Muscle of leg (tissue), 3 donors: ENCODE measurements at regions not wholly inside any gene's neighbourhood (a gene's known extent, or its start where the extent isn't known, plus 50 kb on each side); places are given as distances from the start of the nearest gene placed in this dataset.
A peak's percentile ranks its signal among the peaks of the same experiment; 100 is the strongest.
"Not testable (repeated sequence)": the region's sequence is repeated elsewhere in the genome, so short reads cannot be mapped to it uniquely, and the experiment has no call there.

Experiments used
- DNase-seq: peaks from one replicate; pipeline ENCODE4 v3.0.0; 2013
- H3K27ac ChIP-seq: one replicate; pipeline ENCODE4 v1.5.1; 2013; ENCODE audit warnings: mild to moderate bottlenecking, low read length, control low read depth
- H3K27me3 ChIP-seq: one replicate; pipeline ENCODE4 v1.6.1; 2013; ENCODE audit warnings: low read length; ENCODE audit not compliant: control insufficient read depth, insufficient read depth
- H3K36me3 ChIP-seq: one replicate; pipeline ENCODE4 v1.6.1; 2013; ENCODE audit warnings: low read length; ENCODE audit not compliant: control insufficient read depth, insufficient read depth
- H3K4me1 ChIP-seq: one replicate; pipeline ENCODE4 v1.6.1; 2013; ENCODE audit warnings: low read length; ENCODE audit not compliant: control insufficient read depth, insufficient read depth
- H3K4me3 ChIP-seq: one replicate; pipeline ENCODE4 v1.5.1; 2013; ENCODE audit warnings: low read length, control low read depth
- H3K9me3 ChIP-seq: replicated peaks from 2 replicates; pipeline ENCODE4 v1.6.1; 2013; ENCODE audit warnings: low read depth, low read length; ENCODE audit not compliant: control insufficient read depth
- WGBS: methylation state at CpG from one replicate; pipeline ENCODE4 v1.1.5; 2013; ENCODE audit warnings: missing lambda C conversion rate; ENCODE audit not compliant: insufficient coverage; 5-methylcytosine and 5-hydroxymethylcytosine counted together

GRCh38 chr14:23719225-23719985, 83.2 kb downstream of the DHRS2 start:
- Histone ChIP-seq H3K4me1 (no peaks in the 10 kb centered on the region), H3K4me3 (no peak overlapping the region), H3K27me3 (no peaks in the 10 kb centered on the region), H3K9me3 (no peaks in the 10 kb centered on the region), H3K36me3 (no peaks in the 10 kb centered on the region), H3K27ac (no peak overlapping the region)
- 80% methylated on average over 6 of the region's 10 CpGs for WGBS
- no peak for DNase-seq

- Histone ChIP-seq H3K4me1 (no peaks in the 10 kb centered on the region), H3K4me3 (no peak overlapping the region)
These were observed 86.5 kb downstream of the DHRS2 start for GRCh38 chr14:23722675-23723074.

GRCh38 chr14:23723911-23724310, 87.7 kb downstream of the DHRS2 start:
- Histone ChIP-seq H3K27ac (no peak overlapping the region), H3K36me3 (no peaks in the 10 kb centered on the region), H3K9me3 (no peaks in the 10 kb centered on the region), H3K27me3 (no peaks in the 10 kb centered on the region), H3K4me3 (no peak overlapping the region), H3K4me1 (no peaks in the 10 kb centered on the region)
- WGBS, result no CpG with 5 or more reads among the region's 3 CpGs
- no peak for DNase-seq

More at GRCh38 chr14:23722675-23723074, 86.5 kb downstream of the DHRS2 start:
- H3K9me3 ChIP-seq, result no peaks in the 10 kb centered on the region
- WGBS, result no CpG with 5 or more reads among the region's 1 CpG
- H3K27ac ChIP-seq, result no peak overlapping the region
- H3K27me3 ChIP-seq, result no peaks in the 10 kb centered on the region
- DNase-seq, result no peak
- no peaks in the 10 kb centered on the region for H3K36me3 ChIP-seq

GRCh38 chr14:23725528-23725927, 89.4 kb downstream of the DHRS2 start:
- no peak for DNase-seq
- H3K4me1 ChIP-seq, result no peaks in the 10 kb centered on the region
- H3K4me3 ChIP-seq, result no peak overlapping the region
- H3K36me3 ChIP-seq, result no peaks in the 10 kb centered on the region
- H3K27ac ChIP-seq, result no peak overlapping the region
- WGBS, result 65% methylated on average over 2 of the region's 3 CpGs
- no peaks in the 10 kb centered on the region for H3K9me3 ChIP-seq
- H3K27me3 ChIP-seq, result no peaks in the 10 kb centered on the region

GRCh38 chr14:23725980-23726710, 90.0 kb downstream of the DHRS2 start:
- no peak for DNase-seq
- Histone ChIP-seq H3K27ac (no peak overlapping the region), H3K4me1 (no peaks in the 10 kb centered on the region), H3K9me3 (no peaks in the 10 kb centered on the region), H3K36me3 (no peaks in the 10 kb centered on the region), H3K27me3 (no peaks in the 10 kb centered on the region), H3K4me3 (no peak overlapping the region)
- WGBS, result 69% methylated on average over 9 of the region's 16 CpGs

- Histone ChIP-seq H3K27me3 (no peaks in the 10 kb centered on the region), H3K4me3 (no peak overlapping the region), H3K27ac (no peak overlapping the region), H3K4me1 (no peaks in the 10 kb centered on the region), H3K36me3 (no peaks in the 10 kb centered on the region), H3K9me3 (no peaks in the 10 kb centered on the region)
- WGBS, result 68% methylated on average over 2 of the region's 5 CpGs
- peak; percentile 10 for DNase-seq
These were observed 91.6 kb downstream of the DHRS2 start for GRCh38 chr14:23727566-23728335.

- no peak overlapping the region for H3K27ac ChIP-seq
These were observed 92.6 kb downstream of the DHRS2 start for GRCh38 chr14:23728791-23729190.

GRCh38 chr14:23729720-23730387, 93.7 kb downstream of the DHRS2 start:
- no peaks in the 10 kb centered on the region for H3K27me3 ChIP-seq
- H3K9me3 ChIP-seq, result no peaks in the 10 kb centered on the region
- WGBS, result 64% methylated on average over 7 of the region's 8 CpGs
- H3K4me3 ChIP-seq, result no peak overlapping the region
- no peak for DNase-seq
- no peaks in the 10 kb centered on the region for H3K36me3 ChIP-seq
- H3K27ac ChIP-seq, result no peak overlapping the region
- H3K4me1 ChIP-seq, result no peaks in the 10 kb centered on the region

More at GRCh38 chr14:23728791-23729190, 92.6 kb downstream of the DHRS2 start:
- Histone ChIP-seq H3K4me1 (no peaks in the 10 kb centered on the region), H3K9me3 (no peaks in the 10 kb centered on the region), H3K36me3 (no peaks in the 10 kb centered on the region), H3K4me3 (no peak overlapping the region), H3K27me3 (no peaks in the 10 kb centered on the region)
- WGBS, result 81% methylated on average over 3 of the region's 4 CpGs
- no peak for DNase-seq

- no peaks in the 10 kb centered on the region for H3K9me3 ChIP-seq
- H3K27ac ChIP-seq, result no peak overlapping the region
- no peak for DNase-seq
- H3K27me3 ChIP-seq, result no peaks in the 10 kb centered on the region
- H3K4me1 ChIP-seq, result no peaks in the 10 kb centered on the region
- no peaks in the 10 kb centered on the region for H3K36me3 ChIP-seq
- no peak overlapping the region for H3K4me3 ChIP-seq
These were observed 99.2 kb downstream of the DHRS2 start for GRCh38 chr14:23735394-23735793.

GRCh38 chr14:23744368-23744767, 108.2 kb downstream of the DHRS2 start:
- not testable (repeated sequence) for H3K27ac ChIP-seq, H3K27me3 ChIP-seq, H3K4me3 ChIP-seq, H3K36me3 ChIP-seq, DNase-seq, H3K4me1 ChIP-seq, H3K9me3 ChIP-seq
- WGBS, result 78% methylated on average over 4 of the region's 6 CpGs
